ENCODE measurements at regions not wholly inside any gene's neighbourhood (a gene's known extent, or its start where the extent isn't known, plus 50 kb on each side); places are given as distances from the start of the nearest gene placed in this dataset.

GRCh38 chr6:43983191-43983590 is 144.1 kb downstream of the MRPL14 start:
- Histone ChIP-seq H3K36me3 (ENCODE audit: control insufficient read depth in 1 of 2, insufficient read depth in 2 of 2, low read length in 2 of 2) (no peaks in the 10 kb centered on the region), H3K27ac (ENCODE audit: low read length) (no peak overlapping the region), H3K4me3 (ENCODE audit: low read depth in 1 of 2, low read length in 2 of 2) (no peak overlapping the region), H3K4me1 (ENCODE audit: control insufficient read depth in 1 of 2, insufficient read depth in 2 of 2, low read length in 2 of 2) (peaks cover 0 to 4% of the 10 kb centered on the region in 2 donors), H3K27me3 (ENCODE audit: low read depth, low read length) (no peaks in the 10 kb centered on the region), H3K9me3 (ENCODE audit: control insufficient read depth in 1 of 2, low read length in 2 of 2) (no peaks in the 10 kb centered on the region)

DNA sequence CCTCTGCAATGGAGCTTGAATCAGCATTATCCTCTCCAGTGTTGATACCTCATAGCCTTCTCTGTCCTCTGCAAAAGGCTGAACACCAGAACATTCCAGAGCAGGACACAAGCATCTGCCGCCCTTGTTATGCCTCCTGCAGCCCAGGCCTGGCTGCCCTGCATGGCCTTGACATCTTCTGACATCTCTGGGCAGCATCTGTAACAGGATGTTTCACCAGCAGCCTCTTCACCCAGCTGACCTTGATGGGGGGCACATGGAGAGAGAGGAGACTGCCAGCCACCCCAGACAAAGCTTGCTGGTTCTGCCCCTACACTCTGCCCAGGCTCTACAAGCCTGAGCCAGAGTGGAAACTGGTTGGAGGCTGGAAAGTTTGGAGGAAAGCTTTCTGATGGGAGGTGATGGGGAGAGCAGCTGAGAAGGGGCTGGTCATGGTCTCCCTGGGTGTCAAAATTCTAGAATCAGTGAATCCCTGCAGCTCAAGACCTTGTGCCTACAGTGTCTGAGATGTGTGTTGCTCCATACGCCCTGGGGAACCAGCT is 145.1 kb downstream of the MRPL14 start:
- Histone ChIP-seq H3K4me3 (ENCODE audit: low read depth in 1 of 2, low read length in 2 of 2) (no peak overlapping the region), H3K27ac (ENCODE audit: low read length) (no peak overlapping the region)

DNA sequence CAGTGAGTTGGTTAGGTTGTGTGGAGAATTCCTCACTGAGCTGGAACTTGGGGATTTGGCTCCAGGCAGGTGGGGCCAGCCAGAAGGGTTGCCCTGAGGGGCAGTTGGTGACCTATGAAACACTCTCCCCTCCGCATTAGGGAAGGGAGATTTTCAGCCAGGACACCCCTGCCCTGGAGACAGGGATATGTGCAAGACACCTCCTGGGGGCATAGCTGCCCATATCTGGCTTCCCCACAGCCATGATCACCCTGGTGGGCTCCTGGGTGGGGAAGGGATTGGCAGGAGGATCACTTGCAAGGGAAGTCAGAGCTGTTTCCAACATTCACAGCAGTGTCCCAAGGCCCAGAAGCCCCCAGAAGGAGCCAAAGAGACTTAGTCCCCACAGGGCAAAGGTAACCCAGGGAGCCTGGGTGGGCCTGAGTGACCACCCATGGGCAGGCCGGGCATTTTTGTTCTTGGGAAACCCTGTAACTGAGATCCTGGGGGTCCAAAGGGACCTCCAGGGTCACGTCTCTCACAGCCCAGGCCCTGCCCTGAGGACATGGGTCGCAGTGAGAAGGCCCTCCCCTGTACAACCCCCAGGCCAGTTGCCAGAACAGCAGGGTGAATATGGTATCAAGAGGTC is 145.8 kb downstream of the MRPL14 start:
- Histone ChIP-seq H3K4me1 (ENCODE audit: control insufficient read depth in 1 of 2, insufficient read depth in 2 of 2, low read length in 2 of 2) (peaks cover 0 to 4% of the 10 kb centered on the region in 2 donors), H3K9me3 (ENCODE audit: control insufficient read depth in 1 of 2, low read length in 2 of 2) (no peaks in the 10 kb centered on the region)

More for the DNA sequence above, 145.1 kb downstream of the MRPL14 start:
- no peaks in the 10 kb centered on the region for H3K36me3 ChIP-seq (ENCODE audit: control insufficient read depth in 1 of 2, insufficient read depth in 2 of 2, low read length in 2 of 2)
- H3K27me3 ChIP-seq (ENCODE audit: low read depth, low read length), result no peaks in the 10 kb centered on the region
- peaks cover 0 to 4% of the 10 kb centered on the region in 2 donors for H3K4me1 ChIP-seq (ENCODE audit: control insufficient read depth in 1 of 2, insufficient read depth in 2 of 2, low read length in 2 of 2)
- no peaks in the 10 kb centered on the region for H3K9me3 ChIP-seq (ENCODE audit: control insufficient read depth in 1 of 2, low read length in 2 of 2)

GRCh38 chr6:43980004-43980795 is 147.1 kb downstream of the MRPL14 start:
- no peak overlapping the region for H3K27ac ChIP-seq (ENCODE audit: low read length)
- no peaks in the 10 kb centered on the region for H3K27me3 ChIP-seq (ENCODE audit: low read depth, low read length)
- H3K4me3 ChIP-seq (ENCODE audit: low read depth in 1 of 2, low read length in 2 of 2), result no peak overlapping the region
- H3K9me3 ChIP-seq (ENCODE audit: control insufficient read depth in 1 of 2, low read length in 2 of 2), result no peaks in the 10 kb centered on the region
- peaks cover 0 to 4% of the 10 kb centered on the region in 2 donors for H3K4me1 ChIP-seq (ENCODE audit: control insufficient read depth in 1 of 2, insufficient read depth in 2 of 2, low read length in 2 of 2)
- no peaks in the 10 kb centered on the region for H3K36me3 ChIP-seq (ENCODE audit: control insufficient read depth in 1 of 2, insufficient read depth in 2 of 2, low read length in 2 of 2)

More for the DNA sequence above, 145.8 kb downstream of the MRPL14 start:
- no peak overlapping the region for H3K4me3 ChIP-seq (ENCODE audit: low read depth in 1 of 2, low read length in 2 of 2)
- no peaks in the 10 kb centered on the region for H3K27me3 ChIP-seq (ENCODE audit: low read depth, low read length)
- no peak overlapping the region for H3K27ac ChIP-seq (ENCODE audit: low read length)
- H3K36me3 ChIP-seq (ENCODE audit: control insufficient read depth in 1 of 2, insufficient read depth in 2 of 2, low read length in 2 of 2), result no peaks in the 10 kb centered on the region

DNA sequence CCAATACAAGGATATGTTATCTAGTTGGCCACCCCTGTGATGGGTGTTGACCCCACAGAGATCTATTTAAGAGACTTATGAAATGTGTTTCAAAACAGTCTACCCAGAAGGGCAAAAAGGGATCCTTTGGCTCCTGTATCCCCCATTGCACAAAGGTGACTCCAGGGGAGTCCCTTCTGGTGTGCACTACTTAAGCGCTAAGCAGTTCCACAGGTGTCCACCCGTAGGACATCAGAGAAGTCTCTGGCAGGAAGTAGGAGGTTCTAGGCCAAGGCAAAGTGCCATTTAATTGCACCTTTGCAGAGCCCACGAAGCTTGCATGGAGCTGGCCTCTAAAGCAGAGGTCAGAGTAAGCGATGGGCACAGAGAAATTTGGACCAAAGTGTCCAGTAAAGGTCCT is 147.7 kb downstream of the MRPL14 start:
- Histone ChIP-seq H3K4me3 (ENCODE audit: low read depth in 1 of 2, low read length in 2 of 2) (no peak overlapping the region), H3K4me1 (ENCODE audit: control insufficient read depth in 1 of 2, insufficient read depth in 2 of 2, low read length in 2 of 2) (peaks cover 0 to 4% of the 10 kb centered on the region in 2 donors), H3K36me3 (ENCODE audit: control insufficient read depth in 1 of 2, insufficient read depth in 2 of 2, low read length in 2 of 2) (no peaks in the 10 kb centered on the region), H3K27me3 (ENCODE audit: low read depth, low read length) (no peaks in the 10 kb centered on the region), H3K9me3 (ENCODE audit: control insufficient read depth in 1 of 2, low read length in 2 of 2) (no peaks in the 10 kb centered on the region), H3K27ac (ENCODE audit: low read length) (no peak overlapping the region)

GRCh38 chr6:43978473-43979346 is 148.5 kb downstream of the MRPL14 start:
- Histone ChIP-seq H3K36me3 (ENCODE audit: control insufficient read depth in 1 of 2, insufficient read depth in 2 of 2, low read length in 2 of 2) (no peaks in the 10 kb centered on the region), H3K27ac (ENCODE audit: low read length) (no peak overlapping the region), H3K4me3 (ENCODE audit: low read depth in 1 of 2, low read length in 2 of 2) (no peak overlapping the region), H3K9me3 (ENCODE audit: control insufficient read depth in 1 of 2, low read length in 2 of 2) (no peaks in the 10 kb centered on the region), H3K27me3 (ENCODE audit: low read depth, low read length) (no peaks in the 10 kb centered on the region), H3K4me1 (ENCODE audit: control insufficient read depth in 1 of 2, insufficient read depth in 2 of 2, low read length in 2 of 2) (peaks cover 0 to 4% of the 10 kb centered on the region in 2 donors)

GRCh38 chr6:43977404-43978111 is 149.7 kb downstream of the MRPL14 start:
- no peak overlapping the region for H3K27ac ChIP-seq (ENCODE audit: low read length)

GRCh38 chr6:43976706-43977403 is 150.4 kb downstream of the MRPL14 start:
- Histone ChIP-seq H3K27ac (ENCODE audit: low read length) (no peak overlapping the region), H3K36me3 (ENCODE audit: control insufficient read depth in 1 of 2, insufficient read depth in 2 of 2, low read length in 2 of 2) (no peaks in the 10 kb centered on the region), H3K9me3 (ENCODE audit: control insufficient read depth in 1 of 2, low read length in 2 of 2) (no peaks in the 10 kb centered on the region), H3K27me3 (ENCODE audit: low read depth, low read length) (no peaks in the 10 kb centered on the region), H3K4me3 (ENCODE audit: low read depth in 1 of 2, low read length in 2 of 2) (no peak overlapping the region), H3K4me1 (ENCODE audit: control insufficient read depth in 1 of 2, insufficient read depth in 2 of 2, low read length in 2 of 2) (peaks cover 9 to 17% of the 10 kb centered on the region in 2 donors)

More at GRCh38 chr6:43977404-43978111, 149.7 kb downstream of the MRPL14 start:
- Histone ChIP-seq H3K9me3 (ENCODE audit: control insufficient read depth in 1 of 2, low read length in 2 of 2) (no peaks in the 10 kb centered on the region), H3K4me1 (ENCODE audit: control insufficient read depth in 1 of 2, insufficient read depth in 2 of 2, low read length in 2 of 2) (peaks cover 9 to 10% of the 10 kb centered on the region in 2 donors), H3K4me3 (ENCODE audit: low read depth in 1 of 2, low read length in 2 of 2) (no peak overlapping the region), H3K27me3 (ENCODE audit: low read depth, low read length) (no peaks in the 10 kb centered on the region), H3K36me3 (ENCODE audit: control insufficient read depth in 1 of 2, insufficient read depth in 2 of 2, low read length in 2 of 2) (no peaks in the 10 kb centered on the region)

DNA sequence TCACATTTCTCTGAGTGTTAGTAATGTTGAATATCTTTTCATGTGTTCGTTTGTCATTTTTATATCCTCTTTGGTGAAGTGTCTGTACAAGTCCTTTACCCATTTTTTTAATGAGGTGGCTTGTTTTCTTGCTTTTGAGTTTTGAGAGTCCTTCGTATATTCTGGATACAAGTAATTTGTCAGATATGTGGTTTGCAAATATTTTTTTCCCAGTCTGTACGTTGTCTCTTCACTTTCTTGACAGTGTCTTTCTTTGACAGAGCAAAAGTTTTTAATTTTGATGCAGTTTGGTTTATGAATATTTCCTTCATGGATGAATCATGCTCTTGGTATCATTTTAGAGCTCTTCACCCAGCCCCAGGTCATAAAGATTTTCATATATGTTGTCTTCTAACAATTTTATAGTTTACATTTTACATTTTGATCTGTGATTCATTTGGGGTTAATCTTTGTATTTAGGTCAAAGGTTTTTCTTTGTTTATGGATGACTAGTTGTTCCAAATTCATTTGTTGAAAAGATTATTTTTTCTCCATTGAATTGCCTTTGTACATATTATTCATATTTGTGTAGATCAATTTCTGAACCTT is 152.5 kb downstream of the MRPL14 start:
- Histone ChIP-seq H3K36me3 (ENCODE audit: control insufficient read depth in 1 of 2, insufficient read depth in 2 of 2, low read length in 2 of 2) (no peaks in the 10 kb centered on the region), H3K9me3 (ENCODE audit: control insufficient read depth in 1 of 2, low read length in 2 of 2) (no peaks in the 10 kb centered on the region), H3K4me3 (ENCODE audit: low read depth in 1 of 2, low read length in 2 of 2) (no peak overlapping the region), H3K27ac (ENCODE audit: low read length) (no peak overlapping the region), H3K27me3 (ENCODE audit: low read depth, low read length) (no peaks in the 10 kb centered on the region), H3K4me1 (ENCODE audit: control insufficient read depth in 1 of 2, insufficient read depth in 2 of 2, low read length in 2 of 2) (peaks cover 11 to 18% of the 10 kb centered on the region in 2 donors)

DNA sequence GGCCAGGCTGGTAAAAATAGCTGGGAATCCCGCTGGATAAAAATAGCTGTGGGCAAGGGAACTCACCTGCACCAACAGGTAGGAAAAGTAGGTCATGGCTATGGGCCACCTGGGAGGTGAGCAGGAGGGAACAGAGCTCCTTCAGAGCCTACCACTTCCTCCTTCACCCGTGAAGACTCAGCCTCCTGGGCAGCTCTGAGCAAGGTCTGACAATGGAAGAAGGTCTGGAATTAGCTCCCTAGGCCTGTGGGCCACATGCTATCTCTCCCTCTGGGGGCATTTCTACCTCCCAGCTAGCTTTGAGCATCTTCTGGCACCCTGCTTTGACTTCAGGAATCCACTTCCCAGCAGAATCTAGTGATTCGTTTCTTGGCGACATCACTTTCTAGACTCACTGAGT is 153.9 kb downstream of the MRPL14 start:
- no peak overlapping the region for H3K4me3 ChIP-seq (ENCODE audit: low read depth in 1 of 2, low read length in 2 of 2)
- H3K9me3 ChIP-seq (ENCODE audit: control insufficient read depth in 1 of 2, low read length in 2 of 2), result no peaks in the 10 kb centered on the region
- H3K27me3 ChIP-seq (ENCODE audit: low read depth, low read length), result no peaks in the 10 kb centered on the region
- no peak overlapping the region for H3K27ac ChIP-seq (ENCODE audit: low read length)
- H3K36me3 ChIP-seq (ENCODE audit: control insufficient read depth in 1 of 2, insufficient read depth in 2 of 2, low read length in 2 of 2), result no peaks in the 10 kb centered on the region
- peaks cover 11 to 18% of the 10 kb centered on the region in 2 donors for H3K4me1 ChIP-seq (ENCODE audit: control insufficient read depth in 1 of 2, insufficient read depth in 2 of 2, low read length in 2 of 2)

All from muscle layer of duodenum (tissue), 2 donors.